Stimulated activated CD4-positive, alpha-beta T cell treated with anti-CD3 and anti-CD28 coated beads, Interleukin-1b, Interleukin-23, amount 100 ng/mL, for 4 hours (primary cell): ENCODE measurements at regions not wholly inside any gene's neighbourhood (a gene's known extent, or its start where the extent isn't known, plus 50 kb on each side); places are given as distances from the start of the nearest gene placed in this dataset.
"Not testable (repeated sequence)": the region's sequence is repeated elsewhere in the genome, so short reads cannot be mapped to it uniquely, and the experiment has no call there.

ENCODE experiments used
- DNase-seq, 2 donors: peaks; one replicate each; pipeline ENCODE4 v3.0.0-alpha.2; 2020; ENCODE audit warnings: low read depth in 2 of 2

GRCh38 chr12:131340616-131341210 lies 370.2 kb upstream of the SFSWAP start:
- DNase-seq = no peak

GRCh38 chr12:131341608-131342007 lies 369.3 kb upstream of the SFSWAP start:
- DNase-seq = not testable (repeated sequence)

GRCh38 chr12:131343436-131343835 lies 367.5 kb upstream of the SFSWAP start:
- DNase-seq = not testable (repeated sequence)

- DNase-seq = not testable (repeated sequence)
Measured at GRCh38 chr12:131344715-131345520, 366.0 kb upstream of the SFSWAP start.

- no peak for DNase-seq
Measured at GRCh38 chr12:131345521-131346436, 365.1 kb upstream of the SFSWAP start.

GRCh38 chr12:131346555-131347344 lies 364.1 kb upstream of the SFSWAP start:
- DNase-seq = no peak

- DNase-seq = no peak
Measured at GRCh38 chr12:131347345-131347714, 363.6 kb upstream of the SFSWAP start.

- DNase-seq = no peak
Measured at GRCh38 chr12:131347732-131348131, 363.2 kb upstream of the SFSWAP start.

GRCh38 chr12:131348231-131348630 lies 362.7 kb upstream of the SFSWAP start:
- DNase-seq = no peak

GRCh38 chr12:131348646-131349045 lies 362.2 kb upstream of the SFSWAP start:
- no peak for DNase-seq

GRCh38 chr12:131349397-131350127 lies 361.3 kb upstream of the SFSWAP start:
- no peak for DNase-seq

- no peak for DNase-seq
Measured at GRCh38 chr12:131350943-131351318, 360.0 kb upstream of the SFSWAP start.

- DNase-seq = no peak
Measured at GRCh38 chr12:131351319-131352028, 359.4 kb upstream of the SFSWAP start.

GRCh38 chr12:131352296-131352900 lies 358.5 kb upstream of the SFSWAP start:
- DNase-seq = no peak

GRCh38 chr12:131353376-131353775 lies 357.5 kb upstream of the SFSWAP start:
- DNase-seq = no peak

GRCh38 chr12:131353826-131354225 lies 357.1 kb upstream of the SFSWAP start:
- DNase-seq = no peak

- no peak for DNase-seq
Measured at GRCh38 chr12:131355361-131356245, 355.3 kb upstream of the SFSWAP start.

- no peak for DNase-seq
Measured at GRCh38 chr12:131356485-131357184, 354.3 kb upstream of the SFSWAP start.
